ENCODE measurements at regions not wholly inside any gene's neighbourhood (a gene's known extent, or its start where the extent isn't known, plus 50 kb on each side); places are given as distances from the start of the nearest gene placed in this dataset.

DNA sequence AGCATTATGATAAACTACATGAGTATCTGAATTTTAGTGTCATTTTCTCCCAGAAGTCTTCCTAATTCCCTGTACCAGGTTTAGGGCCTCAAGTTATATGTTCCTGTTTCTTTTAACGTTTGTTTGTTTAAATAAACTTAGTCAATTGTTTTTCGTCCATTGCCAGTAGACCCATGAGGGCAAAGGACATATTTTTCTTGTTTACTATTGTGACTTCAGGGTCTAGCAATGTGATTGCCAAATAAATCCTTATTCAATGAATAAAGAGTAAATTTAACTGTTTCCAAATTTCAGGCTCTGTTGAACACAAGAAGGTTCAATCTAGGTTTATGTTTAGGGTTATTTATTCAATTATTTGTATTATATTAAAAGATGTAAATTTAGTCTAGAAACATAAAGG is 391.6 kb upstream of the MGAT4C start:
- no peaks in the 10 kb centered on the region for H3K36me3 Mint-ChIP-seq
- DNase-seq = no peak
- TF ChIP-seq, protein P1, sequence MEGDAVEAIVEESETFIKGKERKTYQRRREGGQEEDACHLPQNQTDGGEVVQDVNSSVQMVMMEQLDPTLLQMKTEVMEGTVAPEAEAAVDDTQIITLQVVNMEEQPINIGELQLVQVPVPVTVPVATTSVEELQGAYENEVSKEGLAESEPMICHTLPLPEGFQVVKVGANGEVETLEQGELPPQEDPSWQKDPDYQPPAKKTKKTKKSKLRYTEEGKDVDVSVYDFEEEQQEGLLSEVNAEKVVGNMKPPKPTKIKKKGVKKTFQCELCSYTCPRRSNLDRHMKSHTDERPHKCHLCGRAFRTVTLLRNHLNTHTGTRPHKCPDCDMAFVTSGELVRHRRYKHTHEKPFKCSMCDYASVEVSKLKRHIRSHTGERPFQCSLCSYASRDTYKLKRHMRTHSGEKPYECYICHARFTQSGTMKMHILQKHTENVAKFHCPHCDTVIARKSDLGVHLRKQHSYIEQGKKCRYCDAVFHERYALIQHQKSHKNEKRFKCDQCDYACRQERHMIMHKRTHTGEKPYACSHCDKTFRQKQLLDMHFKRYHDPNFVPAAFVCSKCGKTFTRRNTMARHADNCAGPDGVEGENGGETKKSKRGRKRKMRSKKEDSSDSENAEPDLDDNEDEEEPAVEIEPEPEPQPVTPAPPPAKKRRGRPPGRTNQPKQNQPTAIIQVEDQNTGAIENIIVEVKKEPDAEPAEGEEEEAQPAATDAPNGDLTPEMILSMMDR (IDR thresholded peaks at IDR 0.05) = no peak
- Histone ChIP-seq H3K4me1 (ENCODE audit: control insufficient read depth in 1 of 2, insufficient read depth in 2 of 2, low read length in 2 of 2) (no peaks in the 10 kb centered on the region), H3K27ac (ENCODE audit: low read depth in 1 of 2, low read length in 2 of 2) (no peak overlapping the region), H2AFZ (ENCODE audit: insufficient read depth, low read depth, low read length, poor library complexity, severe bottlenecking) (no peak overlapping the region), H3K9ac (ENCODE audit: insufficient read depth, low read length, poor library complexity, severe bottlenecking) (no peak overlapping the region), H3K36me3 (replicated peaks in 1 of 2; ENCODE audit: control insufficient read depth in 1 of 2, insufficient read depth in 2 of 2, low read length in 2 of 2) (no peaks in the 10 kb centered on the region), H3K79me2 (ENCODE audit: insufficient read depth, low read length) (no peaks in the 10 kb centered on the region), H3K27me3 (ENCODE audit: control insufficient read depth in 2 of 2, insufficient read depth in 2 of 2, low read length in 2 of 2) (no peaks in the 10 kb centered on the region), H3K4me2 (replicated peaks; ENCODE audit: extremely low read depth, low read length, poor library complexity, severe bottlenecking) (no peak overlapping the region), H4K20me1 (ENCODE audit: insufficient read depth, low read length) (no peaks in the 10 kb centered on the region), H3K9me3 (replicated peaks in 1 of 2; ENCODE audit: control insufficient read depth in 1 of 2, insufficient read depth in 1 of 2, low read length in 2 of 2) (no peaks in the 10 kb centered on the region), H3K4me3 (replicated peaks in 1 of 3; ENCODE audit: low read depth in 2 of 3, low read length in 3 of 3) (no peak overlapping the region)
- no peaks in the 10 kb centered on the region for H3K4me1 Mint-ChIP-seq
- intact Hi-C loops (cut with micrococcal nuclease) = no loop called here
- no CpG with 5 or more reads among the region's 2 CpGs for WGBS (ENCODE audit: insufficient coverage)
- H3K4me3 Mint-ChIP-seq = no peak overlapping the region
- H3K27me3 Mint-ChIP-seq (ENCODE audit: low read depth in 3 of 3) = no peaks in the 10 kb centered on the region
- H3K9me3 Mint-ChIP-seq = no peaks in the 10 kb centered on the region
- no peak overlapping the region for H3K27ac Mint-ChIP-seq

DNA sequence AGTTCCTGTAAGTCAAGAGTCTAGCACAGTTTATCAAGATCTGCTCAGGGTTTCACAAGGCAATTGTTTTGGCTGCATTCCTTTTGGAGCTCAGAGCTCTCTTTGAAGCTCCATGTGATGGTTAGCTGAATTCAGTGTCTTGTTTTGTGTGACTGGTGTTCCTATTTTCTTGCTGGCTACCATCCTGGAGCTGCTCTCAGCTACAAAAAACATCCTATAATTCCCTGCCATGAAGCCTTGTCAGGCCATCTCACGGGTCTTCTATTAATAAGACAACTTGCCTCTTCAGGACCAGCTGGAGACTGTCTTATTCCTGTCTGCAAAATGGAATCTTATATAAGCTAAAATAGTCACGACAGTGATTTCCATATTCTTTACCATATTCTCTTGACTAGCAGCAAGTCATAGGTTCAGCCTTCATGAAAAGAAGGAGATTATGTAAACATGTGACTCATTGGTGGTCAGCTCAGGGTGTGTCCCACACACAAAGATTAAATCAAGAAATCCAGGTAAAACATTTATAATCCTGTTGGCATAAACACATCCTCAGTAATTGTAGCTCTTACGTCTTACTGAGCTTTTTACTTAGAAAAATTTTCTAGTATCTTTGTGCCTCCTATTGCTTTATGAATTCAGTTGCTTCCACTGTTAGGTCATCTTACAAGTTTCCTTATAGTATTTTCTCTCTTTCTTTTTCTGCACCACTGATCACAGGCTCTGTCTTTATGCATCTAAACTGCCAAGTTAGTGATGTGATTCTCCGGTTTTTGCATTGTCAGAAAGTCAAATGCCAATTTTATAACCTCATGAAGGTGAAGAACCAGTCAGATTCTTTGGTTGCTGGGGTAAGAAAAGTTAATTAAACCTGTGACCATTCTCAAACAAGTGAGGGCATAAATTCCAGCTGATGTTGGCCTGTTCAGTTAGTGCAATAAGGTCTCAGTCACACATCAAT is 378.5 kb upstream of the MGAT4C start:
- Histone ChIP-seq H3K4me3 (replicated peaks in 1 of 3; ENCODE audit: low read depth in 2 of 3, low read length in 3 of 3) (no peak overlapping the region), H3K4me1 (ENCODE audit: control insufficient read depth in 1 of 2, insufficient read depth in 2 of 2, low read length in 2 of 2) (no peaks in the 10 kb centered on the region), H2AFZ (ENCODE audit: insufficient read depth, low read depth, low read length, poor library complexity, severe bottlenecking) (no peak overlapping the region), H4K20me1 (ENCODE audit: insufficient read depth, low read length) (no peaks in the 10 kb centered on the region), H3K9me3 (replicated peaks in 1 of 2; ENCODE audit: control insufficient read depth in 1 of 2, insufficient read depth in 1 of 2, low read length in 2 of 2) (no peaks in the 10 kb centered on the region), H3K4me2 (replicated peaks; ENCODE audit: extremely low read depth, low read length, poor library complexity, severe bottlenecking) (no peak overlapping the region), H3K9ac (ENCODE audit: insufficient read depth, low read length, poor library complexity, severe bottlenecking) (no peak overlapping the region), H3K27me3 (ENCODE audit: control insufficient read depth in 2 of 2, insufficient read depth in 2 of 2, low read length in 2 of 2) (no peaks in the 10 kb centered on the region), H3K27ac (ENCODE audit: low read depth in 1 of 2, low read length in 2 of 2) (no peak overlapping the region), H3K79me2 (ENCODE audit: insufficient read depth, low read length) (no peaks in the 10 kb centered on the region), H3K36me3 (replicated peaks in 1 of 2; ENCODE audit: control insufficient read depth in 1 of 2, insufficient read depth in 2 of 2, low read length in 2 of 2) (no peaks in the 10 kb centered on the region)
- DNase-seq = no peak
- no peaks in the 10 kb centered on the region for H3K27me3 Mint-ChIP-seq (ENCODE audit: low read depth in 3 of 3)
- TF ChIP-seq, protein P1 (IDR thresholded peaks at IDR 0.05) = no peak
- no peak overlapping the region for H3K4me3 Mint-ChIP-seq
- no peaks in the 10 kb centered on the region for H3K4me1 Mint-ChIP-seq
- no peaks in the 10 kb centered on the region for H3K36me3 Mint-ChIP-seq
- H3K9me3 Mint-ChIP-seq = peaks cover 0 to 4% (median 1%) of the 10 kb centered on the region in 7 donors
- WGBS (ENCODE audit: insufficient coverage) = 100% methylated on average over 1 of the region's 4 CpGs
- intact Hi-C loops (cut with micrococcal nuclease) = no loop called here
- no peak overlapping the region for H3K27ac Mint-ChIP-seq

Measured in CD14-positive monocyte (primary cell).